H9 (cell line): ENCODE measurements at regions not wholly inside any gene's neighbourhood (a gene's known extent, or its start where the extent isn't known, plus 50 kb on each side); places are given as distances from the start of the nearest gene placed in this dataset.

Experiments used
- DNase-seq: peaks from one replicate; pipeline ENCODE4 v3.0.0-alpha.2; 2017
- H2AFZ ChIP-seq: one replicate; pipeline ENCODE4 v1.6.1; 2013; ENCODE audit warnings: mild to moderate bottlenecking, low read length, control low read depth, moderate library complexity
- H2AK5ac ChIP-seq: 2 replicates; pipeline ENCODE4 v1.6.1; 2013; ENCODE audit warnings: low read length, control low read depth, mixed read lengths; ENCODE audit not compliant: insufficient read length
- H2BK120ac ChIP-seq: one replicate; pipeline ENCODE4 v1.6.1; 2013; ENCODE audit warnings: low read depth, mild to moderate bottlenecking, low read length, control low read depth, inconsistent platforms; ENCODE audit not compliant: poor library complexity, severe bottlenecking
- H2BK12ac ChIP-seq: 2 replicates; pipeline ENCODE4 v1.6.1; 2013; ENCODE audit warnings: low read length, control low read depth, mixed read lengths, low read depth; ENCODE audit not compliant: insufficient read length
- H2BK15ac ChIP-seq: 2 replicates; pipeline ENCODE4 v1.6.1; 2013; ENCODE audit warnings: low read depth, low read length, control low read depth
- H2BK20ac ChIP-seq: one replicate; pipeline ENCODE4 v1.6.1; 2013; ENCODE audit warnings: low read depth, mild to moderate bottlenecking, low read length, control low read depth, inconsistent platforms; ENCODE audit not compliant: poor library complexity, severe bottlenecking
- H2BK5ac ChIP-seq: 2 replicates; pipeline ENCODE4 v1.6.1; 2013; ENCODE audit warnings: low read length, control low read depth, mixed read lengths; ENCODE audit not compliant: insufficient read length
- H3K14ac ChIP-seq: 2 replicates; pipeline ENCODE4 v1.6.1; 2013; ENCODE audit warnings: low read length, control low read depth; ENCODE audit not compliant: insufficient read depth
- H3K18ac ChIP-seq: 2 replicates; pipeline ENCODE4 v1.6.1; 2013; ENCODE audit warnings: low read depth, mild to moderate bottlenecking, mixed read lengths, low read length, control low read depth; ENCODE audit not compliant: insufficient read length
- H3K23ac ChIP-seq: 2 replicates; pipeline ENCODE4 v1.6.1; 2013; ENCODE audit warnings: low read length, control low read depth, mixed read lengths, low read depth; ENCODE audit not compliant: insufficient read length
- H3K23me2 ChIP-seq: 2 replicates; pipeline ENCODE4 v1.6.1; 2013; ENCODE audit warnings: low read depth, mild to moderate bottlenecking, mixed read lengths, low read length, control low read depth; ENCODE audit not compliant: insufficient read length, poor library complexity, severe bottlenecking
- H3K27ac ChIP-seq: 2 replicates; pipeline ENCODE4 v1.5.1; 2013; ENCODE audit warnings: low read length, control low read depth, mixed read lengths, low read depth; ENCODE audit not compliant: insufficient read length
- H3K27me3 ChIP-seq: 2 replicates; pipeline ENCODE4 v1.6.1; 2013; ENCODE audit warnings: low read length, control low read depth, inconsistent platforms; ENCODE audit not compliant: insufficient read depth
- H3K4ac ChIP-seq: 2 replicates; pipeline ENCODE4 v1.6.1; 2013; ENCODE audit warnings: low read depth, mild to moderate bottlenecking, control low read depth, inconsistent platforms, low read length, moderate library complexity
- H3K4me1 ChIP-seq: 2 replicates; pipeline ENCODE4 v1.6.1; 2013; ENCODE audit warnings: low read length, control low read depth, inconsistent platforms; ENCODE audit not compliant: insufficient read depth
- H3K4me2 ChIP-seq: 2 replicates; pipeline ENCODE4 v1.6.1; 2013; ENCODE audit warnings: low read length, control low read depth, mixed read lengths; ENCODE audit not compliant: insufficient read length, insufficient read depth
- H3K56ac ChIP-seq: 2 replicates; pipeline ENCODE4 v1.6.1; 2013; ENCODE audit warnings: low read depth, mild to moderate bottlenecking, mixed read lengths, low read length, control low read depth; ENCODE audit not compliant: insufficient read length
- H3K79me1 ChIP-seq: 2 replicates; pipeline ENCODE4 v1.6.1; 2013; ENCODE audit warnings: low read depth, mild to moderate bottlenecking, moderate library complexity, low read length, control low read depth, inconsistent platforms; ENCODE audit not compliant: insufficient read depth, poor library complexity, severe bottlenecking
- H3K79me2 ChIP-seq: 2 replicates; pipeline ENCODE4 v1.6.1; 2013; ENCODE audit warnings: low read length, control low read depth, inconsistent platforms; ENCODE audit not compliant: insufficient read depth
- H3K9ac ChIP-seq: 2 replicates; pipeline ENCODE4 v1.6.1; 2013; ENCODE audit warnings: low read length, control low read depth, mixed read lengths; ENCODE audit not compliant: insufficient read length; ENCODE audit errors: extremely low read depth
- H3K9me3 ChIP-seq: one replicate; pipeline ENCODE4 v1.6.1; 2013; ENCODE audit warnings: low read depth, low read length, inconsistent platforms; ENCODE audit not compliant: control insufficient read depth
- H3T11ph ChIP-seq: one replicate; pipeline ENCODE4 v1.6.1; 2013; ENCODE audit warnings: mild to moderate bottlenecking, low read length, control low read depth, inconsistent platforms
- H4K20me1 ChIP-seq: one replicate; pipeline ENCODE4 v1.6.1; 2013; ENCODE audit not compliant: control insufficient read depth, insufficient read length, insufficient read depth
- H4K5ac ChIP-seq: 2 replicates; pipeline ENCODE4 v1.6.1; 2013; ENCODE audit warnings: low read depth, mild to moderate bottlenecking, mixed read lengths, low read length, control low read depth; ENCODE audit not compliant: insufficient read length
- H4K8ac ChIP-seq: replicated peaks from 2 replicates; pipeline ENCODE4 v1.6.1; 2013; ENCODE audit warnings: low read length, control low read depth, mixed read lengths, low read depth; ENCODE audit not compliant: insufficient read length
- H4K91ac ChIP-seq: 2 replicates; pipeline ENCODE4 v1.6.1; 2013; ENCODE audit warnings: low read depth, mild to moderate bottlenecking, moderate library complexity, mixed read lengths, low read length, control low read depth; ENCODE audit not compliant: insufficient read length
- H3K27ac Mint-ChIP-seq, 3 experiments: 2 replicates in 2 of 3; 3 replicates in 1 of 3; pipeline ENCODE4 v1.8.0; 2020 to 2021; ENCODE audit warnings: mixed read lengths in 3 of 3, mild to moderate bottlenecking in 1 of 3, moderate library complexity in 1 of 3
- H3K27me3 Mint-ChIP-seq: 2 replicates; pipeline ENCODE4 v1.8.0; 2021; ENCODE audit warnings: low read depth, mild to moderate bottlenecking, moderate library complexity, mixed read lengths
- H3K36me3 Mint-ChIP-seq, 3 experiments: 2 replicates in 2 of 3; 3 replicates in 1 of 3; pipeline ENCODE4 v1.8.0; 2020 to 2021; ENCODE audit warnings: low read depth in 3 of 3, mixed read lengths in 3 of 3; ENCODE audit not compliant: insufficient read depth in 1 of 3
- H3K4me1 Mint-ChIP-seq, 2 experiments: 2 replicates each; pipeline ENCODE4 v1.8.0; 2020; ENCODE audit warnings: mixed read lengths in 2 of 2
- H3K4me3 Mint-ChIP-seq, 2 experiments: 2 replicates in 1 of 2; 3 replicates in 1 of 2; pipeline ENCODE4 v1.8.0; 2020 to 2021; ENCODE audit warnings: mild to moderate bottlenecking in 2 of 2, mixed read lengths in 2 of 2, moderate library complexity in 1 of 2
- H3K9me3 Mint-ChIP-seq, 2 experiments: 2 replicates in 1 of 2; 3 replicates in 1 of 2; pipeline ENCODE4 v1.8.0; 2020; ENCODE audit warnings: mild to moderate bottlenecking in 2 of 2, mixed read lengths in 2 of 2, moderate library complexity in 1 of 2
- CTCF ChIP-seq: fragments of 200-600 bp; sonication (generic); conservative IDR thresholded peaks from 3 replicates; pipeline ENCODE4 v1.8.0; 2021; ENCODE audit warnings: antibody characterized with exemption, mild to moderate bottlenecking
- WGBS: extraction: QIAGEN DNeasy Blood & Tissue Kit; methylation state at CpG from one replicate; pipeline ENCODE4 v1.1.7; 2013; ENCODE audit warnings: missing lambda C conversion rate, low lambda C conversion rate, mixed read lengths; ENCODE audit not compliant: insufficient read length; ENCODE audit errors: extremely low coverage; 5-methylcytosine and 5-hydroxymethylcytosine counted together

GRCh38 chr18:78455386-78455785, 524.2 kb upstream of the SALL3 start:
- H3K18ac ChIP-seq: no peak overlapping the region
- no CpG with 5 or more reads among the region's 5 CpGs for WGBS
- no peaks in the 10 kb centered on the region for H3K79me2 ChIP-seq
- TF ChIP-seq CTCF: no peak
- no peak for DNase-seq
- H2BK5ac ChIP-seq: no peak overlapping the region
- H2BK15ac ChIP-seq: no peak overlapping the region
- no peak overlapping the region for H3T11ph ChIP-seq
- H4K5ac ChIP-seq: no peak overlapping the region
- no peaks in the 10 kb centered on the region for H3K9me3 ChIP-seq
- Mint-ChIP-seq H3K9me3 (no peaks in the 10 kb centered on the region), H3K4me3 (no peak overlapping the region), H3K4me1 (peaks cover 11% of the 10 kb centered on the region in 2 experiments), H3K27ac (no peak overlapping the region), H3K27me3 (no peaks in the 10 kb centered on the region), H3K36me3 (no peaks in the 10 kb centered on the region)
- no peak overlapping the region for H3K14ac ChIP-seq
- H2BK20ac ChIP-seq: no peak overlapping the region
- no peak overlapping the region for H4K91ac ChIP-seq
- no peak overlapping the region for H3K27ac ChIP-seq
- H3K23ac ChIP-seq: no peak overlapping the region
- H3K9ac ChIP-seq: no peak overlapping the region
- H2BK120ac ChIP-seq: no peak overlapping the region
- no peaks in the 10 kb centered on the region for H3K4me1 ChIP-seq
- H4K8ac ChIP-seq: no peak overlapping the region
- no peak overlapping the region for H2AK5ac ChIP-seq
- H2AFZ ChIP-seq: no peak overlapping the region
- H2BK12ac ChIP-seq: no peak overlapping the region
- no peak overlapping the region for H3K4ac ChIP-seq
- H3K79me1 ChIP-seq: no peaks in the 10 kb centered on the region
- H3K27me3 ChIP-seq: no peaks in the 10 kb centered on the region
- no peaks in the 10 kb centered on the region for H3K23me2 ChIP-seq
- no peak overlapping the region for H3K56ac ChIP-seq
- H4K20me1 ChIP-seq: no peaks in the 10 kb centered on the region
- H3K4me2 ChIP-seq: no peak overlapping the region
